PC-9 (cell line): ENCODE measurements at regions not wholly inside any gene's neighbourhood (a gene's known extent, or its start where the extent isn't known, plus 50 kb on each side); places are given as distances from the start of the nearest gene placed in this dataset.

ENCODE experiments used
- CTCF ChIP-seq: fragments of 200-600 bp; sonication (generic); conservative IDR thresholded peaks from 2 replicates; pipeline ENCODE4 v1.6.1; 2017; ENCODE audit warnings: mixed run types, antibody characterized with exemption, mild to moderate bottlenecking, moderate library complexity
- EZH2 ChIP-seq: fragments of 200-600 bp; sonication (generic); IDR thresholded peaks from 2 replicates; pipeline ENCODE4 v1.8.0; 2017; ENCODE audit warnings: antibody characterized with exemption, low read depth

GRCh38 chr6:55666037-55666436, 87.0 kb upstream of the HMGCLL1 start:
- no peak for TF ChIP-seq CTCF
- no peak for TF ChIP-seq EZH2
